GM12874 (cell line): ENCODE measurements at regions not wholly inside any gene's neighbourhood (a gene's known extent, or its start where the extent isn't known, plus 50 kb on each side); places are given as distances from the start of the nearest gene placed in this dataset.

Experiments
- CTCF ChIP-seq: IDR thresholded peaks from 2 replicates; pipeline ENCODE4 v1.5.1; 2011; ENCODE audit warnings: low read depth, mild to moderate bottlenecking, control low read depth, low read length, moderate library complexity; ENCODE audit not compliant: insufficient read depth

- TF ChIP-seq CTCF = no peak
Measured at GRCh38 chr14:44372231-44372630, 134.9 kb downstream of the FSCB start.

GRCh38 chr14:44370727-44371126, 136.4 kb downstream of the FSCB start:
- no peak for TF ChIP-seq CTCF

- no peak for TF ChIP-seq CTCF
Measured at GRCh38 chr14:44369401-44370123, 137.5 kb downstream of the FSCB start.

- TF ChIP-seq CTCF = no peak
Measured at GRCh38 chr14:44361083-44361482, 146.0 kb downstream of the FSCB start.

GRCh38 chr14:44353805-44354204, 153.3 kb downstream of the FSCB start:
- no peak for TF ChIP-seq CTCF

GRCh38 chr14:44352201-44352600, 154.9 kb downstream of the FSCB start:
- no peak for TF ChIP-seq CTCF

- TF ChIP-seq CTCF = no peak
Measured at GRCh38 chr14:44347316-44347715, 159.8 kb downstream of the FSCB start.
